Mucosa of gallbladder (tissue), 1 donor: ENCODE measurements at regions not wholly inside any gene's neighbourhood (a gene's known extent, or its start where the extent isn't known, plus 50 kb on each side); places are given as distances from the start of the nearest gene placed in this dataset.

ENCODE experiments used
- DNase-seq: peaks from one replicate; pipeline ENCODE4 v3.0.0-alpha.2; 2020; ENCODE audit warnings: low spot score
- donor health status: DM: no; HTN: no; CAD: no.

DNA sequence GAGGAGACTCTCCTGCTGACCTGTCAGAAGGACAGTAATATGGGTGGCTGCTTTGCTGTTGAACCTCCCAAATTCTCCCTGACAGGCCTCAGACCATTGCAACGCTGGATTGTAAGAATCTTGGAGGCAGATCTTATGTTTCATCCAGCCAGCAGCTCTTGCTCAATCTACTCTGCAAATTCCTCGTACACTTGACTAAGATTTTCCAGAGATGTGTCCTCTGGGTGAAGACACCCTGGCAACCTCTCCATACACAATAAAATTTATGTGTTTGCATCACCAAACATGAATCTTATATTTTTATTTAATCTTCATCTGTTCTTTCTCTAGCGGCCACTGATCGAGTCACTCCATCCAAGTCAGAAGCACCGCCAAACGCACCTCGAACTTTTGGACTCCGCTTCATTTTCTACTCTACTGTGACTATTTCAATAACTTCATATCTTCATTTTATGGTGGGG is 623.1 kb downstream of the ACTR3B start:
- peak; percentile 17 for DNase-seq

GRCh38 chr7:153383781-153384180 is 624.2 kb downstream of the ACTR3B start:
- no peak for DNase-seq

DNA sequence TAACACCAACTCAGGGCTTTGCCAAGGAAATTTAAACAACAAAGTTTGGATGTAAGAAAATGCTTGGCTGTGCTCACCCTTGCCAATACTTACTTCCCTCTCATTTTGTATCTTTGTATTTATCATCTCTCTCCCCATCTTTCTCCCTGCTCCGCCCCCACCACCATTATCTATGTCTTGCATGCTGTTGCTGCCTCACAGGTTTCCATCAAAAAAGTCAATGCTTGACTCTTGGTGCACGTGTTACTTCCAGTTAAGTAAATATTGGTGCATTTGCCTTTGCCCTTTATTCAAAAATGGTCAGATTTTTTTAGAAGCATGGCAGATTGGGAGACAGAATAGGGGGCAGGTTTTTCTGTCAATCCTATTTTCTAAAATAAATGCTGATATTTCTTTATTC is 626.0 kb downstream of the ACTR3B start:
- DNase-seq, result no peak

DNA sequence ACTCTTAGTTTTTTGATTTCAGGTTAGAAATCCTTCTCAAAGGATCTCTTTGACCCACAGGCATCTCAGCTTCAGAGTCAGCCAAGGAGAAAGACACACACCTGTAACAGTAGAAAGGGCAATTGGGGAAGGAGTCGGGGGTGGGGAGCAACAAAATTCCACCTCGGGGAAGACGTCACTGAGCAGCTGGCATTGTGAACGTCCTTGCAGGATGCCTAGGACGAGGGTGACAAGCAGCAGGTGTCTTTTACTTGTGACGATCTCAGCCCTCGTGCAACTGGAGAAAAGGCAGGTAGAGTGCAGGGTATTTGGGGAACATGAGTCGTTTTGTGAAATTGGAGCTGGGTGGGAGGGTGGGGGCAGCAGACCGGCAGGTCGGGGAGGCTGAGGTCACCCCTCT is 627.0 kb downstream of the ACTR3B start:
- DNase-seq, result no peak

- DNase-seq, result no peak
Observed at GRCh38 chr7:153388611-153389010, 629.1 kb downstream of the ACTR3B start.

DNA sequence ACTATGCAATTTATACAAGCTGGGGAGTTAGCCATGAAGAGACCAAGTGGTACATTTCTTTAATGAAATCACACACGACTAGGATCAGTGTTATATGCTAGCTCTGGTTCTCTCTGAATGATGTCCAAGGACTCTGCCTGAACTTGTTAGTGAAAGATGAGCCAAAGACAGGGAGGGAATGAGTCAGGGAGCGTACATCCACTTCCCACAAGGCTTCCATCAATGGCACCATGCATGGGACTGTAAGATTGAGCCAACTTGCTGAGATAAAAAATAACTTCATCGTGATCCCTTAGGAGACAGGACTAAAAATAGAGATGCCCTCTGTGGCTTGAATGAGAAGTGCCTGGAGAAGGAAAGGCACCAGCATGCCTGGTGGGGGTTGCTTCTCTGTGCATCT is 629.7 kb downstream of the ACTR3B start:
- no peak for DNase-seq

DNA sequence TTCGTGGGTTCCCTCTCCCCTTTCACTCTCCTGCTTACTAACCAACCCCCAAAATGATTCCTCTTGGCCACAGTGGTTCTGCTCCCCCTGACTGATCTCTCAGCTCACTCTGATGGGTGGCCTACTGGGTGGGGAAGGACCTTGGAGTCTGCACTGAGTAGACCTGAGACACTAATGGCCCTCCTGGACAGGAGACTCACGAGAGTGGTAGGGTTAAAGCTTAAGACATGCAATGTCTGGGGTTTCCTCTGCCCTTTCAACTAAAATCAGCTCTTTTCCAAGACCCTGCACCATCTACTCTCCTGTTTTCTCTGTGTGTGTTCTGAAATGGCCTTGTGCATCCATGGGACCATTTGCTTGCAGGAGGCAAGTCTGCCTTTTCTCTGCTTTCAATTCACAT is 631.4 kb downstream of the ACTR3B start:
- no peak for DNase-seq

GRCh38 chr7:153392726-153393125 is 633.2 kb downstream of the ACTR3B start:
- no peak for DNase-seq

- DNase-seq, result no peak
Observed at GRCh38 chr7:153393666-153394065, 634.1 kb downstream of the ACTR3B start.

- no peak for DNase-seq
Observed at GRCh38 chr7:153396475-153396874, 636.9 kb downstream of the ACTR3B start.

GRCh38 chr7:153397459-153397858 is 637.9 kb downstream of the ACTR3B start:
- DNase-seq, result no peak

GRCh38 chr7:153397906-153398305 is 638.4 kb downstream of the ACTR3B start:
- DNase-seq, result no peak

GRCh38 chr7:153398370-153398769 is 638.8 kb downstream of the ACTR3B start:
- no peak for DNase-seq

DNA sequence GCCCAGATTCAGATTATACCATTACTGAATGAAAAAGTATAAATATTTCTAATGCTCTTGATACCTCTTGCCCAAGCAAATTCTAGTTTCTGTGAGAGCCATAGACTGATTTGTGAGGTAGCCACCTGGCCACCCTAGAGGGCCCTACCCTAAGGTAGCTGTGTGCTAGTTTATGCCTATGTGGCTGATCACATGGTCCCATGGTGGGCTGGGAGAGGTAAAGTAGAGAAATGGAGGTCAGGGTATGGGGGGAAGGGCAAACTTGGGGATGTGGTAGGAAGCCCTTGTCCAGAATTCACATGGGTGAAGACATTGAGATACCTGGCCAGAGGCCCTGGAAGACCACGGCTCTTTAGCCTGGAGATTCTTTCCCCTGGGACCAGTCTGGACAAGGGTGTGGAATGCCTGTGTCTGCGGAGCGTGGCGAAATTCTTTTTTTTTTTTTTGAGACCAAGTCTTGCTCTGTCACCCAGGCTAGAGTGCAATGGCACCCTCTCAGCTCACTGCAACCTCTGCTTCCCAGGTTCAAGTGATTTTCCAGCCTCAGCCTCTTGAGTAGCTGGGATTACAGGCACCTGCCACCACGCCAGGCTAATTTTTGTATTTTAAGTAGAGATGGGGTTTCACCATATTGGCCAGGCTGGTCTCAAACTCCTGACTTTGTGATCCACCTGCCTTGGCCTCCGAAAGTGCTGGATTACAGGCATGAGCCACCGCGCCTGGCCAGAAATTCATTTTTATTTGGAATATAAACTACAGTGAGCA is 639.4 kb downstream of the ACTR3B start:
- DNase-seq, result no peak

DNA sequence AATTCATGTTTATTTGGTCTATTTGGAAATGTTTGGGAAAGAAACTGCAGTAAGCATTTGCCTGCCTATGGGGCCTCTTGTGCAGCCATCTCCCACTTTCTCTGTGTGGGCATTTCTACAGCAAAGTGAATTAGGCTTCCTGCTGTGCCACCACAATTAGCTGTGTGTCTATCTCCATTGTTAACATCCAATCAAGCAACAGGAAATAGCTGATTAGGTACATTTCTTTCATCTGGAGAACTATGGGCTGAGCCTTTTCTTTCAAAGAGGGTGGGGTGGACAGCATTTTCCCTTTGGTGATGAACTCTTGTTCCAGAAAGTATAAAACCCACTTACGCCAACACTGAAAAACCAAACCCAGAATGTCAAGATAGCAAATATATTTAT is 640.0 kb downstream of the ACTR3B start:
- DNase-seq, result no peak

DNA sequence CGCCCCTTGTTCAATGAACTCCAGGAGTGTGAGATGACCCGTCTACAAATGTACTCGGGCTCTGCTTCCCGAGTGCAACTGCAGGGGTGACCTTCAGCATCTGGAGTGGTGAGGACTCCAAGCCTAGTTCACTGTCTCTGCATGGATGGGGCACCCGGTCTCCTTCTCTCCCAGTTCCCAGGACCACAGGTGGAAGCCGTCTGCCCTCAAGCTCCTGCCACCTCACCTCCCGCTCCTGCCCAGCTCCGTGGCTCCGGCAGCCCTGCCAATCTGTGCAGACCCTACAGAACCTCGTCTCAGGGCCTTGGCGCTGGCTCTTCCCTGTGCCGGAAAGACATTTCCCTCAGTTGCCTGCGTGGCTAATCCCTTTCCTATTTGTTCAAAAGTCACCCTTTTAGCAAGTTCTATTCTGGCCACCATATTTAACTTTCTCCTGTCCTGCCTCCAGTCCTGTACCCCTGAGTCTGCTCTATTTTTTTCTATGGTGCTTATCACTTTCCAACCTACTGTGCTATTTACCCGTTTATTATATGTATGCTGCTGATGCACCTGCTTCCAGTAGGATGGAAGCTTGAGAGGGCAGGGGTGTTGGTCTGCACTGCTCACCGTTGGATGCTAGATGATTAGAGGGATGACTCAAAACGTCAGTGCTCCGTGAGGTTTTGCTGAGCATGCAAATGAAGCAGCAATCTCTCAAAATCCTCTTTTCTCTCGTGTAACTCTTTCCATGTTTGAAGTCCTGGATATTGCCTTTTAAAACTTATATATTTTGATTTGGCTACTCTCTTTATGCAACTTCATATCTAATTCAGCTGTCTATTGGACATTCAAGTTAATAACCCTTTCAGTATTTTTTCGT is 641.4 kb downstream of the ACTR3B start:
- no peak for DNase-seq

- no peak for DNase-seq
Observed at GRCh38 chr7:153401795-153402720, 642.5 kb downstream of the ACTR3B start.

DNA sequence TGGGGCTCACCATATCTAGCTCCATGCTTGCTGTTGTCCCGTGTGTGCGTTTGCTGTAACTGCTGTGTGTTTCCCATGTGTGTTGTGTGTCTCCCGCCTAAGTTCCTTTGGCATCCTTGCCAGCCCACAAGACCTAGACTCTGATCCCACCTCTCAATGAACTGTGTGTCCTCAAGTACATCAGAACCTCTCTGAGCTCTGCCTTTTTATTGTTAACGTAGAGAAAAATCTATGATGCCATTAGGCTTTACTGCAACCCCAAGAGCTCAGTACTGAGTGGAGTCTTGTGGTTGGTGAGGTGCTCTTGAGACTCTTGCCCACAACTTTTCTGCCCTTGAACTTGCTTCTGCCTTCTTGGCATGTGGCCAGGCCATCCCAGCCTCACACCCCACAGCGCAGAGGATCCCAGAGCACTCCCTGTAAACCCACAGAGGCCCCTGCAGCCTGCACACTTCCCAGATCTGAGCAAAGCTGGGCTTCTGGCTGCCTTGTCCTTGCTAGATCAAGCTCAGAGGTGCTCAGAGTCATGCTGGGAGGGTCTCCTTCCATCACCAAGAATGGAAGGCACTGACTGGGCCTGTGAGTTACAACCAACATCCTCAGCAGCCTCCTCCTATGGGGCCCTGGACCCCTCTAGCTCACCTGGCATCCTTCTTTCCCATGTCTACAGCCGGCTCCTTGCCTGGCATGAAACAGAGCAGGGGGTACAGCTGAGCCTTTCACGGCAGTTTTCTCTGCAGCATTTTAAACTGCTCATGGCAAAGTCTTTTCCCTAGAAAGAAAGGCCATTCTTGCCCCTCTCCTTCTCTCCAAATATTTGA is 643.4 kb downstream of the ACTR3B start:
- DNase-seq, result no peak

- DNase-seq, result no peak
Observed at GRCh38 chr7:153404124-153404523, 644.6 kb downstream of the ACTR3B start.

DNA sequence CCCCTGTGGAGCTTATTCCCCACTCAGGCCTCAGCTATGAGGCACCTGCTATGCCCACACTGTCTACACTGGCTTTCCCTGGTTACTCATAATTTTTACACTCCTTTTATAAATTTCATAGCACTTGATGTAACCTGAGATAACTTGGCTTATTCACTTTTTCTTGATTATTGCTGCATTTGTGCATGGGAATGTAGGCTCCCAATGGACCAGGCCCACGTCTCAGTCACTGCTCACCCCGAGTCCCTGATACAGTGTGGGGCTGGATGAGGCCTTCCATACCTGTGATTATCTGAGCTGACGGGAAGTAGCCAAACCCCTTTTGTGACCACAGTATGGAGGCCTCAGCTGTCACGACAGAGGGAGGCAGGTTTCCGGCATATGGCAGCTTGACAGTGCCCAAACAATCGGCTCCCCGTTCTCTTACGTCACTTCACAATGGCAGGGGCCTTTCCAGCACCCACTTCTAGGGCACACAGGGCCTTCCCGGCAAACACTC is 645.3 kb downstream of the ACTR3B start:
- no peak for DNase-seq
